ENCODE measurements at regions not wholly inside any gene's neighbourhood (a gene's known extent, or its start where the extent isn't known, plus 50 kb on each side); places are given as distances from the start of the nearest gene placed in this dataset.
A peak's percentile ranks its signal among the peaks of the same experiment; 100 is the strongest.

GRCh38 chr21:15130326-15130725 lies 65.5 kb upstream of the NRIP1 start:
- Histone ChIP-seq H3K27ac (no peak overlapping the region), H3K36me3 (no peaks in the 10 kb centered on the region), H3K9me3 (replicated peaks in 1 of 11) (peaks cover 17 to 49% (median 32%) of the 10 kb centered on the region in 11 experiments; a peak in 21 of 22 replicates), H4K20me1 (no peaks in the 10 kb centered on the region), H3K27me3 (no peaks in the 10 kb centered on the region), H3K4me1 (peaks cover 15 to 44% (median 16%) of the 10 kb centered on the region in 10 experiments), H3K9ac (no peak overlapping the region), H3K4me2 (no peak overlapping the region), H3K4me3 (no peak overlapping the region)
- no peak for TF ChIP-seq Cebpa-rat (IDR thresholded peaks at IDR 0.05)

- Histone ChIP-seq H3K27ac (no peak overlapping the region), H3K27me3 (no peaks in the 10 kb centered on the region), H3K36me3 (no peaks in the 10 kb centered on the region), H3K4me2 (no peak overlapping the region), H3K9me3 (replicated peaks in 1 of 11) (peaks cover 17 to 49% (median 32%) of the 10 kb centered on the region in 11 experiments; a peak in 21 of 22 replicates), H3K4me1 (peaks cover 15 to 48% (median 18%) of the 10 kb centered on the region in 10 experiments), H3K9ac (no peak overlapping the region), H3K4me3 (no peak overlapping the region), H4K20me1 (no peaks in the 10 kb centered on the region)
- no peak for TF ChIP-seq Cebpa-rat (IDR thresholded peaks at IDR 0.05)
These were observed 66.0 kb upstream of the NRIP1 start for GRCh38 chr21:15130751-15131150.

- Histone ChIP-seq H3K4me1 (peaks cover 18 to 48% (median 25%) of the 10 kb centered on the region in 10 experiments), H3K9me3 (replicated peaks in 1 of 11) (peaks cover 13 to 45% (median 27%) of the 10 kb centered on the region in 11 experiments; a peak in 21 of 22 replicates), H3K4me2 (no peak overlapping the region), H3K27me3 (no peaks in the 10 kb centered on the region; a peak in 1 of 22 replicates), H3K4me3 (no peak overlapping the region), H3K27ac (no peak overlapping the region), H3K9ac (no peak overlapping the region), H3K36me3 (no peaks in the 10 kb centered on the region), H4K20me1 (no peaks in the 10 kb centered on the region)
- no peak for TF ChIP-seq Cebpa-rat (IDR thresholded peaks at IDR 0.05)
These were observed 68.0 kb upstream of the NRIP1 start for GRCh38 chr21:15132781-15133180.

DNA sequence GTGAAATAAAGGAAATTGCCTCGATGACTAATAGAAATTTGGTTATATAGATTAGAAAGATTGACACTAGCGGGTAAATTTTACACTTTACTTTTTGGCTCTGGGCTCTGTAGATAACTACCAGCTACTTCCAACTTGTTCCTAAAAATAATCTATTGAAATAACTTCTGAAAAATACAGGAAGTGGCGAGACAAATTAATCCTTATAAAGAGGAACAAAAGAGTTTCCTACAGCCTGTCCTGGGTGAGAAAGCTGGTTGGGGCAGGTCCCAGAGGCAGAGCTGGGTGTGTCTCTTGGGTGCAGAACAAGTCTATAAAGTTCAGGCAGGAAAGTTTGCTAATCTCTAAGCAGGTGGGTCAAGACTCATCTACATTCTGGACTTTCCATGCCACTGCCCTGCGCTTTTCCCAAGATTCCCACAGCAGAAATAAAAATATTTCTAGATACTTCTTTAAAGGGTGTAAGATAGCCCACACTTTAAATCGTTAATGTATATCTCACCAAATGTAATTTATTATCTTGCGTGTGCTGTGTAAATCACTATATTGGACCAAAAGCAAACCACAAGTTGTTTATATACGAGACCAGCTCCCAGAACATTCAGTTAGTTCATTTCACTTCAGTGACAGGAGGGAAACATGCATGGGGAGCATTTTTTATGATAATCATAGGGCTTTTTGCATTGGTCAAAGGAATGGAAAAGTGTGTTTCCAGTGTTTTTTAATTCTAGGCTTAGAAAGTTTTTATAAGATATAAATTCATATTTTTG lies 70.1 kb upstream of the NRIP1 start:
- no peaks in the 10 kb centered on the region for H4K20me1 ChIP-seq
- peak overlapping the region; percentile 47 to 87 (median 72) for H3K4me2 ChIP-seq
- H3K27ac ChIP-seq, result 0 out of 22 replicates have a peak overlapping the region, but pooled peaks of 2 of the 11 experiments have one; percentile 6 to 13
- no peaks in the 10 kb centered on the region for H3K36me3 ChIP-seq
- H3K27me3 ChIP-seq, result no peaks in the 10 kb centered on the region; a peak in 1 of 22 replicates
- no peak overlapping the region for H3K9ac ChIP-seq
- H3K4me3 ChIP-seq, result peak overlapping the region in 2 of 10 experiments; percentile 2 to 20; a peak in 1 of 20 replicates
- TF ChIP-seq Cebpa-rat (IDR thresholded peaks at IDR 0.05), result no peak
- H3K4me1 ChIP-seq, result peaks cover 27 to 43% (median 35%) of the 10 kb centered on the region in 10 experiments
- peaks cover 13 to 33% (median 20%) of the 10 kb centered on the region in 11 experiments; a peak in 21 of 22 replicates for H3K9me3 ChIP-seq (replicated peaks in 1 of 11)

DNA sequence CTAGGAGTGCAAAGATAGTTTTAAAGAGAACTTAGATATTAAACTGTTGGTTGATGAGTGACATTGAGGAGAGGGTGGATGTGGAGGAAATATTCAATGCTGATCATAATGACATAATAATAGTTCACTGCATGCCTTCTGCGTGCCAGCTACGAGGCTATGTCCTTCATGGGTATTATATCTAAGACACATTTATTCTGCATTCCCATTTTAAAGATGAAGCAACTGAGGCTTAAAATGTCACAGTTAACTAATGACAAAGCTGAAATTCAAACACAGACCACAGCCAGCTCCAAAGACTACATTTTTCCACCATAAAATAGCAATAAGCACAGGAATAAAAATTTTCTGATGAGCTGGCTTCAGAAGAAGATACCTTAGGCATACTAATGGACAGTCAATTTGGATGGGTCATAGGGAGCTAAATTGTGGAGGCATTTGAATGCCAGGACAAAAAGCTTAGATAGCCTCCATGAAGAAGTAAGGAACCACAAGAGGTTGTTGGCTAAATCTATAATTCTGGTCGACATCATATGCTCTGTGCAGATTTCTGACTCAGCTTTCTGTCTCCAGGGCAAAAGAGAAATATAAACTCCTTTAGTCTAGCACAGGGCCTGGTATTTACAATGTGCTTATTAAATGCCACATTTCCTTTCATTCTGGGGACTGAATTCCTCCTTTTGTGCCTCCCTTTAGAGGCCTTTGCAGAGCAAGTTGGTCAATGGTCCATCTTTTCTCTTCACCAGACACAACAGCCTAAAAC lies 71.2 kb upstream of the NRIP1 start:
- peak overlapping the region in 2 of 11 experiments; percentile 15 to 87; a peak in 5 of 22 replicates for H3K4me2 ChIP-seq
- peaks cover 13 to 26% (median 19%) of the 10 kb centered on the region in 11 experiments; a peak in 21 of 22 replicates for H3K9me3 ChIP-seq (replicated peaks in 1 of 11)
- H3K9ac ChIP-seq, result no peak overlapping the region
- H3K27ac ChIP-seq, result no peak overlapping the region
- no peaks in the 10 kb centered on the region for H4K20me1 ChIP-seq
- H3K4me3 ChIP-seq, result no peak overlapping the region
- no peaks in the 10 kb centered on the region for H3K36me3 ChIP-seq
- H3K27me3 ChIP-seq, result no peaks in the 10 kb centered on the region; a peak in 1 of 22 replicates
- H3K4me1 ChIP-seq, result peaks cover 27 to 43% (median 35%) of the 10 kb centered on the region in 10 experiments
- no peak for TF ChIP-seq Cebpa-rat (IDR thresholded peaks at IDR 0.05)

DNA sequence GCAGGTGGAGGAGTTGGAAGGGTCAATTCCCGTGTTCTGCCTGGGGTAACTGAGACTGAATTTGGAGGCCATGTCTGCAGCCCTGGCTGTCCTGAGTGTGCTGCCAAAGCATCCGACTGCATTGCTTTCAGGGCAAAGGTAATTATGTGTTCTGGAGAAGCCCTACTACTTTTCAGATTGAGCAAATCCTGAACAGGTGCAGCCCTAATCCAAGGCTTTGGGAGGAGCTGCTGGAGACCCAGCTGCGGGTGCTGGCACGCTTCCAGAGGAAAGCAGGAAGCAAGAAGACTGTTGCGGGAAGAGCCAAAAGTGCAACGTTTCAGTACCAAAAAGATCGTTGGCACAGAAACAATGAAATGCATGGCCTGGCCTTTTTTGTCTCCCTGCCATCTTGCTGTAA lies 73.7 kb upstream of the NRIP1 start:
- no peaks in the 10 kb centered on the region; a peak in 1 of 22 replicates for H3K27me3 ChIP-seq
- H3K27ac ChIP-seq, result no peak overlapping the region
- H3K9me3 ChIP-seq (replicated peaks in 1 of 11), result peaks cover 0 to 2% (median 1%) of the 10 kb centered on the region in 11 experiments; a peak in 3 of 22 replicates
- H3K4me1 ChIP-seq, result peaks cover 27 to 44% (median 35%) of the 10 kb centered on the region in 10 experiments
- H4K20me1 ChIP-seq, result no peaks in the 10 kb centered on the region
- no peak overlapping the region for H3K4me3 ChIP-seq
- H3K9ac ChIP-seq, result no peak overlapping the region
- peak overlapping the region; percentile 33 to 62 (median 56); a peak in 21 of 22 replicates for H3K4me2 ChIP-seq
- H3K36me3 ChIP-seq, result no peaks in the 10 kb centered on the region
- TF ChIP-seq Cebpa-rat (IDR thresholded peaks at IDR 0.05), result no peak

DNA sequence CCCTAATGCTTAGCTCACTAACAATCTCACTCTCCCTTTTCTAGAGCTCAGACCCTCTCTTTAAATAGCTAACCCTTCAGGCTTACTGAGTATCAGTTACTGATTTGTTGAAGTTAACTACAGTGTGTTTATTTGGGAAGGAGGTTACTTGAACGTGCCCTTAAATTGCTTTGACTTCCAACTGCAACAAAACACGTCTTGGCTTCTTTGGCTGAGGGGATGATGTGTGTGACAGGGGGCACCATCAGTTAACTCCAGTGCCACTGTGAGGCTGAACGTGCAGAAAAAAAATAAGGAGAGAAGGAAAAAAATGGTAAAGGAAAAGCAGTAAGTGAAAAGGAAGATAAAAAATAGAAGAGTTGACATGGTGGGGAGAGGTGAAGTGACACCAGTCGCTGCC lies 75.1 kb upstream of the NRIP1 start:
- H3K9ac ChIP-seq, result no peak overlapping the region
- no peak overlapping the region for H3K4me3 ChIP-seq
- H4K20me1 ChIP-seq, result no peaks in the 10 kb centered on the region
- no peak overlapping the region for H3K27ac ChIP-seq
- H3K36me3 ChIP-seq, result no peaks in the 10 kb centered on the region
- no peak overlapping the region for H3K4me2 ChIP-seq
- TF ChIP-seq Cebpa-rat (IDR thresholded peaks at IDR 0.05), result no peak
- peaks cover 16 to 32% (median 23%) of the 10 kb centered on the region in 10 experiments for H3K4me1 ChIP-seq
- no peaks in the 10 kb centered on the region for H3K9me3 ChIP-seq (replicated peaks in 1 of 11)
- no peaks in the 10 kb centered on the region; a peak in 1 of 22 replicates for H3K27me3 ChIP-seq

- TF ChIP-seq Cebpa-rat (IDR thresholded peaks at IDR 0.05), result no peak
- H3K4me1 ChIP-seq, result peaks cover 10 to 26% (median 17%) of the 10 kb centered on the region in 10 experiments
- no peaks in the 10 kb centered on the region for H4K20me1 ChIP-seq
- no peaks in the 10 kb centered on the region for H3K9me3 ChIP-seq (replicated peaks in 1 of 11)
- no peak overlapping the region for H3K4me2 ChIP-seq
- no peak overlapping the region for H3K9ac ChIP-seq
- H3K36me3 ChIP-seq, result no peaks in the 10 kb centered on the region
- H3K27me3 ChIP-seq, result no peaks in the 10 kb centered on the region; a peak in 1 of 22 replicates
- no peak overlapping the region for H3K27ac ChIP-seq
- H3K4me3 ChIP-seq, result no peak overlapping the region
These were observed 75.7 kb upstream of the NRIP1 start for GRCh38 chr21:15140321-15141019.
